ENCODE measurements at regions not wholly inside any gene's neighbourhood (a gene's known extent, or its start where the extent isn't known, plus 50 kb on each side); places are given as distances from the start of the nearest gene placed in this dataset.

GRCh38 chr18:61743775-61744531, 148.9 kb downstream of the RNF152 start:
- intact Hi-C loops (cut with micrococcal nuclease) = no loop called here
- BruUV-seq (replicated peaks) = no TSS peak
- POLR2A ChIA-PET = no interaction called here

More at GRCh38 chr18:61743775-61744531, 148.9 kb downstream of the RNF152 start:
- no peaks in the 10 kb centered on the region for H3K27me3 ChIP-seq (ENCODE audit: insufficient read depth, low read length)
- CTCF ChIA-PET = no interaction called here
- no peak overlapping the region for H2AFZ ChIP-seq (ENCODE audit: low read depth, low read length, poor library complexity, severe bottlenecking)
- H3K4me2 ChIP-seq (ENCODE audit: low read length) = no peak overlapping the region
- no peaks in the 10 kb centered on the region for H3K9me3 ChIP-seq (ENCODE audit: control insufficient read depth in 1 of 2, insufficient read depth in 1 of 2, low read depth in 1 of 2, low read length in 2 of 2)
- ATAC-seq = no peak
- no peak overlapping the region for H3K9ac ChIP-seq (ENCODE audit: low read length)
- RAD21 ChIA-PET (ENCODE audit: low non-redundant PET in 1 of 2, low total read pairs in 2 of 2, uncharacterized antibody in 2 of 2, unreplicated experiment in 2 of 2) = no interaction called here
- DNase-seq (ENCODE audit: low read depth, low spot score) = no peak
- H3K79me2 ChIP-seq (ENCODE audit: insufficient read depth, low read length) = no peaks in the 10 kb centered on the region
- no peaks in the 10 kb centered on the region for H3K9me2 ChIP-seq (ENCODE audit: insufficient read depth)
- H4K20me1 ChIP-seq (ENCODE audit: insufficient read depth) = no peaks in the 10 kb centered on the region
- TF ChIP-seq ZFX (IDR thresholded peaks at IDR 0.05) (no peak), TCF7L2 (IDR thresholded peaks at IDR 0.05; ENCODE audit: borderline replicate concordance, extremely low read depth, insufficient read depth, insufficient read length) (no peak), SP1 (IDR thresholded peaks at IDR 0.05; ENCODE audit: low read depth) (no peak), SRF (IDR thresholded peaks at IDR 0.05; ENCODE audit: low read depth) (no peak), POLR2A (IDR thresholded peaks at IDR 0.05; ENCODE audit: borderline replicate concordance, extremely low read depth, insufficient read depth, insufficient read length) (no peak), CEBPB (IDR thresholded peaks at IDR 0.05; ENCODE audit: low read depth) (no peak), SIN3A (IDR thresholded peaks at IDR 0.05; ENCODE audit: low read depth) (no peak), FOSL1 (IDR thresholded peaks at IDR 0.05; ENCODE audit: low read depth) (no peak), EZH2phosphoT487 (IDR thresholded peaks at IDR 0.05; ENCODE audit: borderline replicate concordance) (no peak), REST (IDR thresholded peaks at IDR 0.05; ENCODE audit: low read depth) (no peak), YY1 (IDR thresholded peaks at IDR 0.05; ENCODE audit: extremely low read depth, insufficient replicate concordance, low read depth, low read length) (no peak), POLR2AphosphoS5 (IDR thresholded peaks at IDR 0.05; ENCODE audit: low read depth, low read length) (no peak), ZNF274 (IDR thresholded peaks at IDR 0.05; ENCODE audit: low read depth, low read length) (no peak), RAD21 (IDR thresholded peaks at IDR 0.05; ENCODE audit: low read depth) (no peak), EGR1 (IDR thresholded peaks at IDR 0.05; ENCODE audit: low read depth) (no peak)
- no peak overlapping the region for H3K27ac ChIP-seq (ENCODE audit: low read depth, low read length)
- H3K4me3 ChIP-seq (replicated peaks in 1 of 2; ENCODE audit: low read depth in 1 of 2, low read length in 2 of 2) = no peak overlapping the region
- H3K36me3 ChIP-seq (ENCODE audit: control insufficient read depth in 1 of 2, insufficient read depth in 2 of 2, low read length in 2 of 2) = no peaks in the 10 kb centered on the region
- no peaks in the 10 kb centered on the region for H3K4me1 ChIP-seq (ENCODE audit: control insufficient read depth in 1 of 2, insufficient read depth in 2 of 2, low read length in 2 of 2)

All from HCT116 (cell line).